H1 (cell line): ENCODE measurements at regions not wholly inside any gene's neighbourhood (a gene's known extent, or its start where the extent isn't known, plus 50 kb on each side); places are given as distances from the start of the nearest gene placed in this dataset.

Experiments
- BACH1 ChIP-seq: IDR thresholded peaks from 2 replicates; pipeline ENCODE4 v1.6.1; 2012; ENCODE audit warnings: low read length, improper control_type of control experiment
- JUND ChIP-seq: IDR thresholded peaks from 2 replicates; pipeline ENCODE4 v1.6.1; 2011; ENCODE audit warnings: mild to moderate bottlenecking, improper control_type of control experiment, low read length
- KDM5A ChIP-seq: fragments of 200-600 bp; IDR thresholded peaks from 2 replicates; pipeline ENCODE4 v1.7.1; 2012; ENCODE audit warnings: mild to moderate bottlenecking, low read length, inconsistent platforms, mixed read lengths
- TF ChIP-seq, protein P1 (sequence below): fragments of 300-600 bp; sonication (generic); IDR thresholded peaks from 2 replicates; pipeline ENCODE4 v1.7.1; 2012; ENCODE audit warnings: low read length, moderate library complexity, mild to moderate bottlenecking, inconsistent platforms; ENCODE audit not compliant: insufficient replicate concordance

DNA sequence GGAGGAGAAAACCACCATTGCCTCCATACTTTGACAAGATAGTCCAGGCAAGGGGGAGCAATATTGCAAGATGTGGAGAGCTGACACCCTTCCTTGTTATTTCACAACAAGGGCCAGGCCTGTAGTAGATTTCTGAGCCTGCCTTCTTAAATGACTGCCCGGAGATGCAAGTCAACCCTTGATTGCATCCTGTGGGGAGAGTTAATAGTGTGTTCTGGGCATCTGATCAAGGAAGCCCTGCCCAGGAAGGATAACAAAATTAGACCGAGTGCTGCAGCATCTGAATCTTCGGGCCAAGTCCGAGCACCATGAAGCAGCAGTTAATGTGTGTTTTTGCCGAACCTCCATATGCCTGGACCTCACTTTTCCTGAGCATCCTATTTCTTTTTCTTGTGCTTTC is 382.3 kb downstream of the PRDM2 start (continued):
- TF ChIP-seq KDM5A (no peak), JUND (no peak), BACH1 (no peak)
- TF ChIP-seq, protein P1, sequence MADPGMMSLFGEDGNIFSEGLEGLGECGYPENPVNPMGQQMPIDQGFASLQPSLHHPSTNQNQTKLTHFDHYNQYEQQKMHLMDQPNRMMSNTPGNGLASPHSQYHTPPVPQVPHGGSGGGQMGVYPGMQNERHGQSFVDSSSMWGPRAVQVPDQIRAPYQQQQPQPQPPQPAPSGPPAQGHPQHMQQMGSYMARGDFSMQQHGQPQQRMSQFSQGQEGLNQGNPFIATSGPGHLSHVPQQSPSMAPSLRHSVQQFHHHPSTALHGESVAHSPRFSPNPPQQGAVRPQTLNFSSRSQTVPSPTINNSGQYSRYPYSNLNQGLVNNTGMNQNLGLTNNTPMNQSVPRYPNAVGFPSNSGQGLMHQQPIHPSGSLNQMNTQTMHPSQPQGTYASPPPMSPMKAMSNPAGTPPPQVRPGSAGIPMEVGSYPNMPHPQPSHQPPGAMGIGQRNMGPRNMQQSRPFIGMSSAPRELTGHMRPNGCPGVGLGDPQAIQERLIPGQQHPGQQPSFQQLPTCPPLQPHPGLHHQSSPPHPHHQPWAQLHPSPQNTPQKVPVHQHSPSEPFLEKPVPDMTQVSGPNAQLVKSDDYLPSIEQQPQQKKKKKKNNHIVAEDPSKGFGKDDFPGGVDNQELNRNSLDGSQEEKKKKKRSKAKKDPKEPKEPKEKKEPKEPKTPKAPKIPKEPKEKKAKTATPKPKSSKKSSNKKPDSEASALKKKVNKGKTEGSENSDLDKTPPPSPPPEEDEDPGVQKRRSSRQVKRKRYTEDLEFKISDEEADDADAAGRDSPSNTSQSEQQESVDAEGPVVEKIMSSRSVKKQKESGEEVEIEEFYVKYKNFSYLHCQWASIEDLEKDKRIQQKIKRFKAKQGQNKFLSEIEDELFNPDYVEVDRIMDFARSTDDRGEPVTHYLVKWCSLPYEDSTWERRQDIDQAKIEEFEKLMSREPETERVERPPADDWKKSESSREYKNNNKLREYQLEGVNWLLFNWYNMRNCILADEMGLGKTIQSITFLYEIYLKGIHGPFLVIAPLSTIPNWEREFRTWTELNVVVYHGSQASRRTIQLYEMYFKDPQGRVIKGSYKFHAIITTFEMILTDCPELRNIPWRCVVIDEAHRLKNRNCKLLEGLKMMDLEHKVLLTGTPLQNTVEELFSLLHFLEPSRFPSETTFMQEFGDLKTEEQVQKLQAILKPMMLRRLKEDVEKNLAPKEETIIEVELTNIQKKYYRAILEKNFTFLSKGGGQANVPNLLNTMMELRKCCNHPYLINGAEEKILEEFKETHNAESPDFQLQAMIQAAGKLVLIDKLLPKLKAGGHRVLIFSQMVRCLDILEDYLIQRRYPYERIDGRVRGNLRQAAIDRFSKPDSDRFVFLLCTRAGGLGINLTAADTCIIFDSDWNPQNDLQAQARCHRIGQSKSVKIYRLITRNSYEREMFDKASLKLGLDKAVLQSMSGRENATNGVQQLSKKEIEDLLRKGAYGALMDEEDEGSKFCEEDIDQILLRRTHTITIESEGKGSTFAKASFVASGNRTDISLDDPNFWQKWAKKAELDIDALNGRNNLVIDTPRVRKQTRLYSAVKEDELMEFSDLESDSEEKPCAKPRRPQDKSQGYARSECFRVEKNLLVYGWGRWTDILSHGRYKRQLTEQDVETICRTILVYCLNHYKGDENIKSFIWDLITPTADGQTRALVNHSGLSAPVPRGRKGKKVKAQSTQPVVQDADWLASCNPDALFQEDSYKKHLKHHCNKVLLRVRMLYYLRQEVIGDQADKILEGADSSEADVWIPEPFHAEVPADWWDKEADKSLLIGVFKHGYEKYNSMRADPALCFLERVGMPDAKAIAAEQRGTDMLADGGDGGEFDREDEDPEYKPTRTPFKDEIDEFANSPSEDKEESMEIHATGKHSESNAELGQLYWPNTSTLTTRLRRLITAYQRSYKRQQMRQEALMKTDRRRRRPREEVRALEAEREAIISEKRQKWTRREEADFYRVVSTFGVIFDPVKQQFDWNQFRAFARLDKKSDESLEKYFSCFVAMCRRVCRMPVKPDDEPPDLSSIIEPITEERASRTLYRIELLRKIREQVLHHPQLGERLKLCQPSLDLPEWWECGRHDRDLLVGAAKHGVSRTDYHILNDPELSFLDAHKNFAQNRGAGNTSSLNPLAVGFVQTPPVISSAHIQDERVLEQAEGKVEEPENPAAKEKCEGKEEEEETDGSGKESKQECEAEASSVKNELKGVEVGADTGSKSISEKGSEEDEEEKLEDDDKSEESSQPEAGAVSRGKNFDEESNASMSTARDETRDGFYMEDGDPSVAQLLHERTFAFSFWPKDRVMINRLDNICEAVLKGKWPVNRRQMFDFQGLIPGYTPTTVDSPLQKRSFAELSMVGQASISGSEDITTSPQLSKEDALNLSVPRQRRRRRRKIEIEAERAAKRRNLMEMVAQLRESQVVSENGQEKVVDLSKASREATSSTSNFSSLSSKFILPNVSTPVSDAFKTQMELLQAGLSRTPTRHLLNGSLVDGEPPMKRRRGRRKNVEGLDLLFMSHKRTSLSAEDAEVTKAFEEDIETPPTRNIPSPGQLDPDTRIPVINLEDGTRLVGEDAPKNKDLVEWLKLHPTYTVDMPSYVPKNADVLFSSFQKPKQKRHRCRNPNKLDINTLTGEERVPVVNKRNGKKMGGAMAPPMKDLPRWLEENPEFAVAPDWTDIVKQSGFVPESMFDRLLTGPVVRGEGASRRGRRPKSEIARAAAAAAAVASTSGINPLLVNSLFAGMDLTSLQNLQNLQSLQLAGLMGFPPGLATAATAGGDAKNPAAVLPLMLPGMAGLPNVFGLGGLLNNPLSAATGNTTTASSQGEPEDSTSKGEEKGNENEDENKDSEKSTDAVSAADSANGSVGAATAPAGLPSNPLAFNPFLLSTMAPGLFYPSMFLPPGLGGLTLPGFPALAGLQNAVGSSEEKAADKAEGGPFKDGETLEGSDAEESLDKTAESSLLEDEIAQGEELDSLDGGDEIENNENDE, result no peak
